Ishikawa (cell line): ENCODE measurements at regions not wholly inside any gene's neighbourhood (a gene's known extent, or its start where the extent isn't known, plus 50 kb on each side); places are given as distances from the start of the nearest gene placed in this dataset.

Experiments used
- CEBPB ChIP-seq: IDR thresholded peaks from 2 replicates; pipeline ENCODE4 v1.6.1; 2012
- EP300 ChIP-seq: IDR thresholded peaks from 2 replicates; pipeline ENCODE4 v1.6.1; 2012; ENCODE audit warnings: borderline replicate concordance
- RAD21 ChIP-seq: IDR thresholded peaks from 2 replicates; pipeline ENCODE4 v1.6.1; 2012; ENCODE audit warnings: low read depth
- REST ChIP-seq: IDR thresholded peaks from 2 replicates; pipeline ENCODE4 v1.6.1; 2012; ENCODE audit warnings: low read depth, mild to moderate bottlenecking
- TAF1 ChIP-seq: IDR thresholded peaks from 2 replicates; pipeline ENCODE4 v1.6.1; 2012; ENCODE audit warnings: low read depth, mild to moderate bottlenecking
- TCF12 ChIP-seq: IDR thresholded peaks from 2 replicates; pipeline ENCODE4 v1.6.1; 2012; ENCODE audit warnings: low read depth
- ZBTB7A ChIP-seq: IDR thresholded peaks from 2 replicates; pipeline ENCODE4 v1.6.1; 2012; ENCODE audit warnings: low read depth
- TF ChIP-seq, protein P1 (sequence below): IDR thresholded peaks from 2 replicates; pipeline ENCODE4 v1.6.1; 2012

DNA sequence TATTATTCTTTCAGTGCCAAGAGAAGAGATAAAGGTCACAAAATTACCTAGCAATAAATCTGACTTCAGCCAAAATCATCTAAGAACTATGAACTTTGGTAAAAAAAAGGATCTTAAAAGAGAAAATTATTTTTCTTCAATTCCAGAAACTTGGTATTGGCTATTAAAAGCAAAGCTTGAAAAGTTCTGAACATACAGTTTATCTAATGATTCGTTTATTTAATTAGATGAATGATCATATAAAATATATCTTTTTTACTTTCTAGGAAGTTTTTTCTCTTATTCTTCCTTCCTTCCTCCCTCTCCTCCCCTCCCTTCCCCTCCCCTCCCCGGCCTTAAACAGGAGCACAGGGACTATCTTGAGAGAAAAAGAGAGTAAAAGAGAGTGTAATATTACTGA is 536.1 kb downstream of the SOX11 start:
- TF ChIP-seq RAD21 (no peak), ZBTB7A (no peak), TAF1 (no peak), CEBPB (no peak), TCF12 (no peak), EP300 (no peak), REST (no peak)
- TF ChIP-seq, protein P1, sequence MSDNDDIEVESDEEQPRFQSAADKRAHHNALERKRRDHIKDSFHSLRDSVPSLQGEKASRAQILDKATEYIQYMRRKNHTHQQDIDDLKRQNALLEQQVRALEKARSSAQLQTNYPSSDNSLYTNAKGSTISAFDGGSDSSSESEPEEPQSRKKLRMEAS, result no peak
